Fibroblast of peridontal ligament (primary cell): ENCODE measurements at regions not wholly inside any gene's neighbourhood (a gene's known extent, or its start where the extent isn't known, plus 50 kb on each side); places are given as distances from the start of the nearest gene placed in this dataset.
"Not testable (repeated sequence)": the region's sequence is repeated elsewhere in the genome, so short reads cannot be mapped to it uniquely, and the experiment has no call there.

Experiments used
- DNase-seq: peaks from one replicate; pipeline ENCODE4 v3.0.0-alpha.2; 2010; ENCODE audit errors: extremely low read depth

DNA sequence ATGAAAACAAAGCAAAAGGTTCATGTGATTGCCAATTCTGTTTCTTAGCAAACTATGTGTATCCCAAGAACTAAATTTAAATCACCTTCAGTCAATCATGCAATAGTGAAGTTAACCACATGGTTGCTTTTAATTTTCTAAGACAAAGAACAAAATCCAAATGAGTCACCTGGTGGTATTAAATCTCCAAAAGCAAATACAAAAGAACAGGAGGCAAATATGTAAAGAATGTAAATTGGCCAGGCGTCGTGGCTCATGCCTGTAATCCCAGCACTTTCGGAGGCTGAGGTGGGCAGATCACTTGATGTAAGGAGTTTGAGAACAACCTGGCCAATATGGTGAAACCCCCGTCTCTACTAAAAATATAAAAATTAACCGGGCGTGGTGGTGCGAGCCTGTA is 54.2 kb upstream of the PIK3R4 start:
- no peak for DNase-seq

DNA sequence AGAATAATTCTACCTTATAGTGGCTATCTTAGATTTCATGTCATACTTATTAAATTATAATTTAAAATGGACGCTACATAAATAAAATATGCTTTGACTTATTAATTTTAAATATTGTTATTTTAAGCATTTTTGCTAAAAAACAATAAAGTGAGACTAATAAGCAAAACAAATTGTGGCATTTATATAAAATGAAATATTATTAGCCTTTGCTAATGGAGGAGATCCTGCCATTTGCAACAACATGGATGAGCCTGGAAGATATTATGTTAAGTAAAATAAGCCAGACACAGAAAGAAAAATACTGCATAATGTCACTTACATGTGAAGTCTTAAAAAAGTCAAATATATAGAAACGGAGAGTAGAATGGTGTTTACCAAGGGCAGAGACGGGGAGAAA is 54.8 kb upstream of the PIK3R4 start:
- DNase-seq: no peak

DNA sequence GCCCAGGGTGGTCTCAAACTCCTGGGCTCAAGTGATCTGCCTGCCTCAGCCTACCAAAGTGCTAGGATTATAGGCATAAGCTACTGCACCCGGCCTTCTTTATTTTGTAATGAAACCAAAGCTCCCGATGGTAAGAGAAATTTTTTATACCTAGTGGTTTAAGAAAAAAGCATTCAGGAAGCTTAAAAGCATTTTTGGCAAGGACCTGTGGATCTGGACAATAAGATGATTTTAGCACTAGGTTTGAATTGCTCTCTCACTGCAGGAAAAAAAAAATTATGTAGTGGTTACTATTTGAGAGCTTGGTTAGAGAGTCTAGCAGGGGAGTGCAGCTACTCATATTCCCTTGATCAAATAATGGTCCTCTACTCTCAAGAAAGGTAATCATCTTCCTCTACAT is 64.9 kb upstream of the PIK3R4 start:
- DNase-seq: no peak

DNA sequence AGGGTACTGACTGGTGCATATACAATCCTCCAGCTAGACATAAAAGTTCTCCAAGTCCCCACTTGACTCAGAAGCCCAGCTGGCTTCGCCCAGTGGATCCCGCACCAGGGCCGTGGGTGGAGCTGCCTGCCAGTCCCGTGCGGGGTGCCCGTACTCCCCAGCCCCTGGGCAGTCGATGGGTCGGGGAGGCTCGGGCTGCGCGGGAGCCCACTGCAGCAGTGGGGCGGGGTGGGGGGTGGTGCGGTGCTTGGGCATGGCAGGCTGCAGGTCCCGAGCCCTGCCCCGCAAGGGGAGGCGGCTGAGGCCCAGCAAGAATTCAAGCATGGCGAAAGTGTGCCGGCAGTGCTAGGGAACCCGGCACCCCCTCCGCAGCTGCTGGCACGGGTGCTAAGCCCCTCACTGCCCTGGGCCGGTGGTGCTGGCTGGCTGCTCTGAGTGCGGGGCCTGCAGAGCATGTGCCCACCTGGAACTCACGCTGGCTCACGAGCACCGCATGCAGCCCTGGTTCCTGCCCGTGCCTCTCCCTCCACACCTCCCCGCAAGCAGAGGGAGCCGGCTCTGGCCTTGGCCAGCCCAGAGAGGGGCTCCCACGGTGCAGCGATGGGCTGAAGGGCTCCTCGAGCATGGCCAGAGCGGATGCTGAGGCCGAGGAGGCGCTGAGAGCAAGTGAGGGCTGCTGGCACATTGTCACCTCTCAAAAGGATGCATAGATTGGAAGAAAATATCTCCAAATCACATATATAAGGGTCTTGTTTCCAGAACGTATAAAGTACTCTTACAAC is 68.3 kb upstream of the PIK3R4 start:
- DNase-seq: no peak

DNA sequence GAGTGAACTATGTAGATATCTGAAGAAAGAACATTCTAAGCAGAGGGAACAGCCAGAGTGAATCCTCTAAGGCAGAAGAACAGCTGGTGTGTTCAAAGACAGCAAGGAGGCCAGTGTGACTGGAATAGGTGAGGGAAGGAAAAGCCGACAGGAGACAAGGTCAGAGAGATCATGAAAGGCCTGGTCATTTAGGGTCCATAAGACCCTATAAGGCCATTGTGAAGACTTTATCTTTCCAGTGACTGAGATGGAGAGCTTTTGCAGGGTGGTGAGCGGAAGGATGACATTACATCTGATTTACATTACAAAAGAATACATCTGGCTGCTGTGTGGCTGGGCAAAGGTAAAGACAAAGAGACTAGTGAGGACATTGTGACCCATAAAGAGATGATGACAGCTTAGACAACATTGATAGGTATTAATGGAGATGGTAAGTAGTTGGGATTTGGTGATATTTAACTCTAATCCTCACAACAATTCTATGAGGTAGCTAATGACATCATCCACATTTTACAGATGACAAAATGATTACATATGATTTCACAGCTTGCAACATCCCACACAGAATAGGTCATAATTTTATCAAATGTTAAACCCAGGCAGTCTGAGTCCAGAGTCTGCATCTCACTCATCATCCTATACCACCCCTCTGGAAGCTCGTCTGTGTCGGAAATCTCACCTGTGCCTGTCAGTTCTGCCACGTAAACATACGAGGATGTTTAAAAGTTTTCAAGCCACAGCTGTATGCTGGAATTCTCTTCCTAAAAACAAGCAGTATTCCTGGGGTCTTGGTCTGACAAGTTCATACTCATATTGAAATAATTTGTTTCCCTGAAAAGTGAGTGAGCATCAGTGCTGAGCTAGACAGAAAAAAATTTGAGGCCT is 70.2 kb upstream of the PIK3R4 start:
- DNase-seq: no peak

DNA sequence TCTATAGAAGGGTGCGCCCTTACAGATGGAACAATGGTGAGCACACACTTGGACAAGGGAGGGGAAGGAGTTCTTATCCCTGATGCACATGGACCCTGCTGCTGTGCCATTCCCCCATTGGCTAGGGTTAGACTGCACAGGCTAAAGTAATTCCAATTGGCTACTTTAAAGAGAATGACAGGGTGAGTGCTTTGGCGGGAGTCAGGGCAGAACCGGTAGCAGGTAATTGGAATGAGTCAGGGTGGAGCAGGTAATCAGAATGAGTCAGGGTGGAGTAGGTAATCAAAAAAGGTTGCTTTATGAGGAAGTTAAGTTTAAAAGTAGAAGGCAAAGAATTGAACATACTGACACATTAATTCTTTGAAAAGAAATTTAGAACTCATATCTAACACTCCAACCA is 71.4 kb upstream of the PIK3R4 start:
- not testable (repeated sequence) for DNase-seq

DNA sequence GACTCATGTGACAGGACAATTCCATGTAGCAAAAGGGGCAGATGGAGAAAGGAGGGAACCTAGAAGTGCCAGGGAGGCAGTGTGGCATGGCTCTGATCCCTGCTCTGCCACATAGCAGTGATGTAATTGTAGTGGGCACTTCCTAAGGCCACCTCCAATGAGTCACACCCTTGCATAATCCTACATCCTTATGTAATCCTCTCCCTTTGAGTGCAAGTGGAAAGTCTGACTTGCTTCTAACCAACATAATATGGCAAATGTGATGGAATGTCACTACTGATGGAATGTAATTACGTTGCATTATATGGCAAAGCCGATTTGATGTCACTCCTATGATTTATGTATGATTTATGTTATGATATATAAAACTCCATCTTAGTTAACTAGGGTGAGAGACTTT is 72.9 kb upstream of the ATP2C1 start:
- DNase-seq: peak; percentile 58

DNA sequence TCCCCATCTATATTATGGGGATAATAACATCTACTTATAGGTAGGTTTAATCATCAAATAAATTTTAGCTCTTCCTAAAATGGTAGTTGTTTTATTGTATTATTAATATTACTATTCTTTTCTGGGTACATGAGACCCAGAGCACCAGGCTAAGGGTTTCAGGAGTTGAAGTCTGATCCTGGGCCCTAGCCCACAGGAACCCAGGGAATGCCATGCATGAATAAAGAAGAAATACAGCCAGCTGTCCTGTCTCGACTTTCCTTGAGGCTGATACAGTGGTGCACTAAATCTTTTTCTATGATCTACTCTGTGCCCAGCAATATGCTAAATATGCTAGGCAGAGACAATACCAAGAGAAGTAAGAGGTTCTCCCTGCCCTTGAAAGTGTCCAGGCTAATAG is 72.1 kb upstream of the ATP2C1 start:
- DNase-seq: no peak

DNA sequence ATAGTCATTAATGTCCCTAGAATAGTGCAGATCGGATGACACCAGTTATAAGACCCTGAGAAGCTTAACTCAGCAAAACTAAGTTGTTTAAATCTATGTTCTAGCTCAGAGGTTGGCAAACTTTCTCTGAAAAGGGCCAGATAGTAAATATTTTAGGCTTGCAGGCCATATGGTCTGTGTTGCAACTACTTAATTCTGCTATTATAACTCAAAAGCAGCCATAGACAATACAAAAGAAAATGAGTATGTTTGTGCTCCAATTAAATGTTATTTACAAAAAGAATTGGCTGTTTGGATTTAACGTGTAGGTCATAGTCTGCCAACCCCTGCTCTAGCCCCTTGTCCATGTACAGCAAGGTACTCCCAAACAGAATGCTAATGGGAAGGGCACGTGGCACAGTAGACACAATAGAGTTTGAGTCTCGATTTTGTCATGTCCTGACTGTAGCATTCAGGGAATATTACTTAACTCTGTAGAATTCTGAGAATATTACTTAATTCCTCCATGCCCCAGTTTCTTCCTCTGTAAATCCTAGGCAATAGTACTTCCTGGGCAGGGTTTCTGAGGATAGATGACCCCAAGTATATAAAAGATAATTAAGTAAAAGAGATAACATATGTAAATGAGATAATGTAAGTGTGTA is 70.5 kb upstream of the ATP2C1 start:
- no peak for DNase-seq

DNA sequence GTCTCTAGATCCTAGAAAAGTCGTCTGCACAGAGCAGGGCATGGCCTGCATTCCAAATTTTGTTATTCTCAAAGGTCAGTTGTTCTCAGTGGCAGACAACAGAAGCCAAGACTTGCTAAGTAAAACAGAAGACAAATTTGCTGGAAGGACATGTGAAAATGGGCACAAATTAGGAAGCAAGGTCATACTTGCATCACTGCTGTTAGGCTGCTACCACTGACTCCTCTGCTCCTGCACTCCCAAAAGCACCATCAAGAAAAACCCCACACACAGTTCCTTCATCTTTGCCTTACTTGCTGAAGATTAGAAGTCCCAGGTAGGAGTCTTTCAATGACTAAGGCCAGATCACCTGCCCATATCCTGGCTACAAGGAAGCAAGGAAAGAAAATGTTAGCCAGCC is 69.9 kb upstream of the ATP2C1 start:
- no peak for DNase-seq

DNA sequence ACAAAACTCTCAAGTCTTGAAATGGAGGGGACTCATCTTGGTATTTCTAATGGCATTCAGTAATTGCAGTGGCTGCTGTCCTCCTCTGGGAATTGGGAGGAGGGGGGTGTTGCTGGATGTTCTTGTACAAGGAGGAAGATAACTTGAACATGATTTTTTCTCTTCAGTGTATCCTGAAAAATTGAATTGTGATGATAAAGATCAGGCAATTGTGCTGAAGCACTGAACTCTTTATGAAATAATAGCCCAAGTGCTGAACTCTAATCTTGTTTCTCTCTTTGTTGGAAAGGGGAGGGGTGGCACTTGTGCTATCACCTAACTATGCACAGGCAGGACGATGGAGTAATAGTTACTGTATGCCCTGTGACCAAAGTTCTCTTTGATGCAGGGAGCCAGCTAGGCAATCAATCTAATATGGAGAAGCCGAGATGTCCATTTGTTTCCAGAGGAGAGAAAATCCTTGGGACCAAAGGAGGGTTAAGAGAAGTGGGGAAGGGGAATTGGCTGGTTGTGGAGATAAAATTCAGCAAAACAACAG is 68.1 kb upstream of the ATP2C1 start:
- DNase-seq: no peak

DNA sequence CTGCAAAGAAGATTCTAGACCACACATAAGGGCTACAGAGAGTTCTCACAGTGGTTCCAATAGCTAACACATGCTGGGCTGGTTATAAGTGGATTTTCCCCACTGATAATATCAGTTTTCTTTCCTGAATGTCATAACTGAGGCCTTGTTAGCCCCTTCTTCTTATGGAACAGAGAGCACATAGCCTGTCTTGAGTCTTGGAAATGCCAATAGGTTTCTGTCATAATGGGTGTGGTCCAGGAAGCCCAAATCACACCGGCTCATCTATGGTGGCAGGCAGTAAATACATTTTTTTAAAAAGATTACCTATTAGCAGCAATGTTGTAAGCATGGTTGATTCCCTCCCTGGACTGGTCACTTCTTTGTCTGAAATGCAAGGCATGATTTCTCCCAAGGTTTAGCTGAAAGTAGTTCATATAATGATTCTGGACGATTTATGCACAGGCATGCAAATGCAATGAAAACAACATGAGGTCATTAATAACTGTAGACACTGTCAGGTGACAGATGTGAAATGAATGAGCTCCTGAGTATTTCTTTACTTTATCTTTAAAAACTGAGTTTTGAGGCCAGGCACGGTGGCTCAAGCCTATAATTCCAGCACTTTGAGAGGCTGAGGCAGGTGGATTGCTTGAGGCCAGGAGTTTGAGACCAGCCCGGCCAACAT is 67.2 kb upstream of the ATP2C1 start:
- no peak for DNase-seq

DNA sequence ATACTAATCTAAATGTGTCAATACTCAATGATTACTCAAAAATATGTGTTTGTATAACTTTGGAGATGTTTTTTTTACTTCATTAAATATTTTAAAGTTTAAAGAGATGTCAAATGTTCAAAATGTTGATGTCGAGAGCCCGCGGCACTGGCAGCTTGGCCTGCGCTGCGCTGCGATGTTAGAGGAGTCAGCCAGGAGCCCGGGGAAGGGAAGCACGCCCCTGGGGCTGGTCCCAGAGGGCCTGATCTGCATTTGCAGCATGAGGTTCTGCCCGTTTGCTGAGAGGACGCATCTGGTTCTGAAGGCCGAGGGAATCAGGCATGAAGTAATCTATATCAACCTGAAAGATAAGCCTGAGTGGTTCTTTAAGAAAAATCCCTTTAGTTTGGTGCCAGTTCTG is 66.4 kb upstream of the ATP2C1 start:
- DNase-seq: no peak

DNA sequence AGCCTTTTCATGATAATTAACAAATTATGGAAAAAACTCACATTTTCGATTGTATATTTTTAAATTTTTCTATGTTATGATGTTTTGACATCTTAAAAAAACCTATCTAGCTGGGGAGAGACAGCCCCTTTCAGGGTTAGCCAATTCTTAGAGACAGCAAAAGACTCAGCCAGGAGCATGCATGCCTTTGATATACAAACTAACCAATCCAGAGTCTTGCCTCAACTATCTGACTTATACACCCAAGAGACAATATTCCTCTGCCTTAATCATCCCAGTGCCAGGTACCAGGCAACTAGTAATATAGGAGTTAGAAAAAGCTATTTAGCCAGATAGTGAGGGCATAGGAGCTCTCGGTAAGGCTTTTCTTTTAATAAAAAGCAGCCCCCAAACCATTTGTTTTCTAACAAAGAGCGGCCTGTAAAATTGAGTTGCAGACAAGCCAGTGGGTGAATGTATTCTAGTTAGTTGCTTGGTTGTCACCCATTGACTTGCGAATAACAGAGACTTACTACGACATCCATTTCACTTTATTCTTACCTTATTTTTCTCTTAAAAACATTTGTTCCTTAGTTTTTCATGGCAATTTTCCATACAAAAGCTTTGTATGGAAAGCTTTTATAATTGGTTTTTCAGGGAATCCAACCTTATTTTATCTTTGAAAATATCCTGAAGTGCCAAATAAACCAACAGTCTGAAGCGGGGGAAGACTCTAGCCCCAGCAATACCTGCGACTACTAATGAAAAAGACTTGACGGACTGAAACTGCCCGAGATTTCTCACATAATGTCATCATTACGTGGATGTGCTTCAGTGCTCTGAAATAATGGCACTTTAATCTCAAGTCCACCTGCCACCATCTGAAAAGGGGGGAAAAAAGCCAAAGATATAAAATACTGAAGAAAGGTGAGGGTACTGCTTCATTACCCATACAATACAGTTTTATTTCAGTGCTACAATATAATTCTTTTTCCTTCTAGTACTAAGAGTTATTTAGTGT is 64.6 kb upstream of the ATP2C1 start:
- no peak for DNase-seq

DNA sequence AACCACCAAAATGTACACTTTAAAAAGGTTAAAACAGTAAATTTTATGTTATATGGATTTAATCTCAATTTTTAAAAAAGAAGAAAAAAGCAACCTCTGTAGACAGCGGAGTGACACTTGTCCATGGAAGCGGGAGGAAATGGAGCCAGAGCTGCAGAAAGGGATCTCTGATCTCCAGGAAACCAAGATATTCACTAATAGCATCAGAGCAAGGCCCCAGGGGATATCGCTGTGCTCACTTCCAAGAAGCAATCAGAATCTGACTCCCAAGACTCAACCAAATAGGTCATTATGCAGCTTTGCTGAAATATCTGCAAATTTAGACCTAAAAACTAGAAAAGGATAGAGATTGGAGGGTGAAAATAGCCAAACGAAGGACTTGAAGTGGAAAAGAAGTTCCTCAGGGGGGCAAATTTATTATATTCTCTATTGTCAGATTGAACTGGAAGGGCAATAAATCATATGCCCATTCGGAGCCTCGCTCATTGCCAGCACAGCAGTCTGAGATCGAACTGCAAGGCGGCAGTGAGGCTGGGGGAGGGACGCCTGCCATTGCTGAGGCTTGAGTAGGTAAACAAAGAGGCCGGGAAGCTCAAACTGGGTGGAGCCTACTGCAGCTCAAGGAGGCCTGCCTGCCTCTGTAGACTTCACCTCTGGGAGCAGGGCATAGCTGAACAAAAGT is 62.0 kb upstream of the ATP2C1 start:
- DNase-seq: no peak

DNA sequence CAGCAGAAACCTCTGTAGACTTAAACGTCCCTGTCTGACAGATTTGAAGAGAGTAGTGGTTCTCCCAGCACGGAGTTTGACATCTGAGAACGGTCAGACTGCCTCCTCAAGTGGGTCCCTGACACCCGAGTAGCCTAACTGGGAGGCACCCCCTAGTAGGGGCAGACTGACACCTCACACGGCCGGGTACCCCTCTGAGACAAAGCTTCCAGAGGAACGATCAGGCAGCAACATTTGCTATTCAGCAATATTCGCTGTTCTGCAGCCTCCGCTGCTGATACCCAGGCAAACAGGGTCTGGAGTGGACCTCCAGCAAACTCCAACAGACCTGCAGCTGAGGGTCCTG is 61.5 kb upstream of the ATP2C1 start:
- DNase-seq: not testable (repeated sequence)

DNA sequence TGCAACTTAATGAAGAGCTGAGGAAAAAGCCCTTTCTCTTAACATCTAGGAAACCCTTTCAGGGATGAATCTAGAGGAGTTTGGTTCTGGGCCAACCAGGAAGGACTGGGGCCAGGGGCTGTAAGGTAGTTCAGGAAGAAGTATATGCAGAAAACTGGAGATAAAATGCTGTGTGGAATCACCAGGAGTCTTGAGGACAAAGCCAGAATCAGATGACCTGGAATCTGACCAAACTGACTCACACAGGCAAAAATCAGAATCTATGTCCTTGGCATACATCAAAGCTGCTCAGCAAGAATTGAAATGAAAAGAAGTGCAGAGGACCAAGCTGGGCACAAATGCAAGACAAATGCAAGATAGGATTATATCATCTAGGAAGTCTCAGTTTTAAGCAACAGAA is 59.4 kb upstream of the ATP2C1 start:
- peak; percentile 38 for DNase-seq

DNA sequence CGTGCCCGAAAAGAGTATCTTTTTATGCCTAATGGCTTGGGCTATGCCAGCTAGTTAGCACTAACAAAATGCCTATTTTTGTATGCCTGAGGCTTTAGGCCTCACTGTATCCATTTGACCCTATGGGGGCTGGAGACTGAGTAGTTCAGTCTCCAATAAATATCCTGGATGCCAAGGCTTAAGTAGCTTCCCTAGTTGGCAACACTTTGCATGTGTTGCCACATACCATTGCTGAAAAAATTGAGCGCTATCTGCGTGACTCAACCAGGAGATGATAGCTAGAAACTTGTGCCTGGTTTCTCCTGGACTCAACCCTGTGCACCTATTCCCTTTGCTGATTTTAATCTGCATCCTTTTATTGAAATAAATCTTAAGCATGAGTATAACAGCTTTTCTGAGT is 58.4 kb upstream of the ATP2C1 start:
- DNase-seq: no peak

DNA sequence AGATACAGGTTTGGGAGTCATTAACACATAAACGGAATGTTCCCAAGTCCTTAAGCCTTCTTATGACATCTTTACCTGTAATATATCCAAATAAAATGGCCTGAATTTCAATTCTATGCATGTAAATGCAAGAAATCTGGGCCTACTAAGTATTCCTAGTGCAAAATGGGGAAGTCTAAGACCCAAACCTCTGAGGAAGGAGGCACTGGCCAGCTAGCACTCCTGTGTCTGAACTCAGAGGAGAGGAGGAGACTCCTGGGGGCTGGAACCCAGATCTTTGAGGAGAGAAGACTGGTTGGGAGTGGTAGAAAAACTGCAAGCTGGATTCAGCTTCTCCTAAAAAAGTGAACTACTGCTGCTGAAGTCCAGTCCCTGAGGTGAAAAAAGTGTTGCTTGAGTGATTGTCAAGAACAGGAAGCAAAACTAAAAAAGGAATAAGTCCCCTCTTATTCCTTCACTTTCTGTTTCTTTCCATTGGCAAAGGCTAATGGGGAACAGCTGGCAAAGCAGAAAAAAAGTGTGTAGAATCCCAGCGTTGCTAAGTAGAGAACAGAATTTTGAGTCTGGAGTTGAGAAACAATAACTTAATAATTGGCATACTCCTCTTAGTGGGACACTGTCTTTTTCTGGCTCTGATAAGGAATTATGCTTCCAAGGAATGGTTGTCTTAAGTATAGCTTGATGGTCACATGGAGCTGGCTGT is 54.8 kb upstream of the ATP2C1 start:
- DNase-seq: no peak

DNA sequence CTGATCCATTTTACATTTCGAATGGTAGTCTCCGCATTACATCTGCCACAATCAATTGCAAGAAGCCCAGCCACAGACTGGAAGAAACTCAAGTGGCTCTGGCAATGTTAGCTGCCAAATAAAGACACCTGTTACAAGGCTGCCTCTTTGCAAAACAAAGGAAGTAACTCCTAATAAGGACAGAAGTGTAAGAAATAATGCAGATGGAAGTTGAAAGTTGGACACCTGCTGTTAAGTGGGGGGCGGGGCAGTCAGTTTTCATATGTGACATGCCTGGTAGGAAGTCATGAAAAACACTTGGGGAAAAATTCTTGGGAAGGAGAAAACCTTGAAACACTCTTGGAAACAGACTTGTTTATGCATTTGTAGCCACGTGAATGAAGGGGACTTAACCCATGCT is 54.1 kb upstream of the ATP2C1 start:
- DNase-seq: no peak
